GM13977 (cell line): ENCODE measurements at regions not wholly inside any gene's neighbourhood (a gene's known extent, or its start where the extent isn't known, plus 50 kb on each side); places are given as distances from the start of the nearest gene placed in this dataset.

Experiments
- DNase-seq: peaks from one replicate; pipeline ENCODE4 v3.0.0; 2012; ENCODE audit warnings: low spot score
- CTCF ChIP-seq: IDR thresholded peaks from 2 replicates; pipeline ENCODE4 v1.5.1; 2012; ENCODE audit warnings: mild to moderate bottlenecking, control low read depth; ENCODE audit not compliant: insufficient read depth; ENCODE audit errors: extremely low read depth, missing control alignments
- in situ Hi-C: fragments of 300-500 bp; cut with MboI; formaldehyde crosslinking; loops from one replicate; pipeline ENCODE4 v1.12.0; 2022; ENCODE audit warnings: low sequenced_read_pairs, low pct_unique_long_range_greater_than_20kb, mixed read lengths, inconsistent platforms; ENCODE audit not compliant: unreplicated experiment

DNA sequence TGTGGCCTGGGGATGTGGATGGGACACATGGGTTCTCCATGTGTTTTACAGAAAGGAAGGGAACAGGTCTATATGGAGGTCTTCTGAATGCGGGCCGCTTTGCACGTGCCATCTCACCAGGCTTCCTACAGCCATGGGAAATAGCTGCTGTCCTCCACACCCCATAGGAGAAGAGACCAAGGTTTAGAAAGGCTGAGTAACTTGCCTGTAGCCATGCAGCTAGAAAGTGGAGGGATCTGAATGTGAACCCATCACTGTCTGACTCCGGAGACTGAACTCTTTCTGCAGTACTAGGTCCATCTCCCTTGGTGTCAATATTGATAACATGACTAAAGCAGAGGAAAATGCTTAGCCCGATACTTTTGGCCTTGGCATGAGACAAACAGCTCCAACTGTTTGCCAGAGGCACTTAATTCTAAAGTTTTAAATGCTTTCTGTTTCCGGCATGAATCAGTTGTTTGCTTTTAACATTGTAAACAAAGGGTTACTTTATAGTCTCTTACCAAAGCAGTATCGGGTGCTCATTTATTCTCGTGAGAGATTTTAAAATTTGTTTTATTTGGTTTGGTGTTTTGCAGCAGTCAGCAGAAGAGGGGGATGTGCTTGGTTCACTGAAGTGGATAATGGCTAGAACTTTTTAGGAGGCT lies 64.8 kb upstream of the LOXL4 start:
- in situ Hi-C loops = no loop called here
- no peak for TF ChIP-seq CTCF
- DNase-seq = no peak

DNA sequence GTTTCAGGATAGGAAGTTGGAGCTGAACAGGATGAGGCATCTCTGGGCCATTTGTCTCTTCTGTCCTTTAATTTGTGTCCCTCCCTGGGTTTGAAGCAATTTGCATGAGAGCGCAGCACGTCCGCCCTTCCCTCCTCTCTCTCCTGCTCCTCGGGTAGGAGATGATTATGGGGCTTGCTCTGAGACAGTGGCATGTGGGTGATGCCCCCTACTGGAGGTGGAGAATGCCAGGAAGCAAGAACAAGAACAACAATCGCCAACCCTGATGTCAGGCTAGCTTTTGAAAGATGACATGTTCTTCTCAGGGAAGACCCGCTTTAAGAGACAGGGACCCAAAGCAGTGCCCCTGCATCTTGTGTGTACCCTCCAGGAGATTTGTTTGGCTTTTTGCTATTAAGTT lies 63.9 kb upstream of the LOXL4 start:
- peak; percentile 38 for TF ChIP-seq CTCF
- DNase-seq = no peak
- in situ Hi-C loops = no loop called here

DNA sequence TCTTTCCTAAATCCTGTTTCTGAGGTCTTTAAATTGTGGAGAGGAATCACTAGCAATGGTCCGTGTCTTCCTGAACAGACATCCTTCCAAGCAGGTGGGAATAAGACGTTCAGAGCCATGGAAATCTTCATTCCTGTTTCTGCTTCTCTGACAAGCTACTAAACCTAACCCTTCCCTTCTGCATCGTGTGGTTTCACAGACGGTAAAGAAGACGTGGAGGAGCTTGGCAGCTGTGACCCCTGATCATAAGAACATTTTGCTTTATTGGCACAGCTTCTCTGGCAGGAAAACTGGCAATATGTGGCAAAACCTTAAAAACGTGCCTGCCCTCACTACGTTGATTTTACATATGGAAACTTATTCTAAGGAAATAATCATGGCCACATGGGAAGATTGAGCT lies 63.0 kb upstream of the LOXL4 start:
- no peak for DNase-seq
- in situ Hi-C loops = no loop called here
- no peak for TF ChIP-seq CTCF

- no peak for DNase-seq
- TF ChIP-seq CTCF = no peak
- in situ Hi-C loops = no loop called here
These were observed 60.6 kb upstream of the LOXL4 start for GRCh38 chr10:98328640-98329039.

GRCh38 chr10:98328163-98328562 lies 60.2 kb upstream of the LOXL4 start:
- DNase-seq = no peak
- TF ChIP-seq CTCF = no peak
- in situ Hi-C loops = no loop called here

DNA sequence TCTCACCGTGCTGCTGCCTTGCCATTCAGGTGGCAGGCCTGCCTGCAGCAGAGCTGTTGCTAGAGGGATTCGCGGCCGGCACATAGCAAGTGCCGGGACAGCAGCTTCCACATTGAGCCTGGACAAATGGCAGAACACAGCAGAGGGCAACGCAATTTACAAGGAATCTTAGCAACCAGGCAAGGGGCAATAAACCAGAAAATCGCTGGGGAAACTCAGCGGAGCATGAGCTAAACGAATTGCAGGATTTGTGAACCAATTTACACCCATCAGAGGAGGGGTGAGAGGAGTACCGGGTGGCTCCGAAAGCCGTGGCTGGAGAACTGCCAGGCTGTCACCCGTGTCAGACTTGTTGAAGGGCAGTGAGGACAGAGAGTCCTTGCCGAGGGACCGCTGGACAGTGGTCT lies 58.6 kb upstream of the LOXL4 start:
- in situ Hi-C loops = no loop called here
- no peak for DNase-seq
- no peak for TF ChIP-seq CTCF
